ENCODE measurements at regions not wholly inside any gene's neighbourhood (a gene's known extent, or its start where the extent isn't known, plus 50 kb on each side); places are given as distances from the start of the nearest gene placed in this dataset.

- no peak for DNase-seq (ENCODE audit: low read depth in 6 of 9, low spot score in 9 of 9)
- H3K36me3 ChIP-seq (ENCODE audit: control insufficient read depth in 2 of 2, insufficient read depth in 2 of 2, low read length in 1 of 2), result no peaks in the 10 kb centered on the region
- H3K27ac ChIP-seq (ENCODE audit: low read depth in 1 of 2, low read length in 1 of 2), result no peak overlapping the region
- H3K4me1 ChIP-seq (ENCODE audit: control insufficient read depth in 2 of 2, insufficient read depth in 2 of 2, low read length in 2 of 2), result no peaks in the 10 kb centered on the region
- H3K27me3 ChIP-seq (ENCODE audit: control insufficient read depth in 2 of 2, insufficient read depth in 1 of 2, low read length in 1 of 2), result no peaks in the 10 kb centered on the region
- no peaks in the 10 kb centered on the region for H3K9me3 ChIP-seq (ENCODE audit: control insufficient read depth in 2 of 2, insufficient read depth in 1 of 2, low read length in 1 of 2)
- H3K4me3 ChIP-seq (ENCODE audit: low read length in 2 of 2), result no peak overlapping the region
These were observed 274.9 kb downstream of the RFPL4B start for GRCh38 chr6:112622036-112622435.

- Histone ChIP-seq H3K27me3 (ENCODE audit: control insufficient read depth in 2 of 2, insufficient read depth in 1 of 2, low read length in 1 of 2) (no peaks in the 10 kb centered on the region), H3K36me3 (ENCODE audit: control insufficient read depth in 2 of 2, insufficient read depth in 2 of 2, low read length in 1 of 2) (no peaks in the 10 kb centered on the region), H3K9me3 (ENCODE audit: control insufficient read depth in 2 of 2, insufficient read depth in 1 of 2, low read length in 1 of 2) (no peaks in the 10 kb centered on the region), H3K4me1 (ENCODE audit: control insufficient read depth in 2 of 2, insufficient read depth in 2 of 2, low read length in 2 of 2) (no peaks in the 10 kb centered on the region), H3K4me3 (ENCODE audit: low read length in 2 of 2) (no peak overlapping the region), H3K27ac (ENCODE audit: low read depth in 1 of 2, low read length in 1 of 2) (no peak overlapping the region)
- WGBS, result 97% methylated on average over 6 of the region's 6 CpGs
- DNase-seq (ENCODE audit: low read depth in 6 of 9, low spot score in 9 of 9), result no peak
These were observed 279.4 kb downstream of the RFPL4B start for GRCh38 chr6:112626468-112627082.

DNA sequence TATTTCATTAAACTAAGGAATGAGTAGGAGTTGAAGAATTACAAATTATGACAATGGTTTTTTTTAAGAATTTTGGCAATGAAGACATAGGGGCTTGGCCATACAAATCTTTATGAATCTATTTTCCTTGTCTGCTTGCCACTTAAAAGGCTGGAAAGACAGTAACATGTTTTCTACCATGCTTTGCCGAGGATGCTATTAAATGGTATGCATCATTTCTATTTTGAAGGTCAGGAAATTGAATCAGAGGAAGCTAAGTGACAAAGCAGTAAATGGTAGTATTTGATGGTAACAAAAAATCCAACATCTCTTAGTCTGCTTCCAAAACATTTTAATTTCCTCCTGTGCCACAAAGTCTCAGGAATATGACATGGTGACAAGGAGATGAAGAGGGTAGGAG lies 287.2 kb downstream of the RFPL4B start:
- 94% methylated on average over 1 of the region's 1 CpG for WGBS
- no peaks in the 10 kb centered on the region for H3K9me3 ChIP-seq (ENCODE audit: control insufficient read depth in 2 of 2, insufficient read depth in 1 of 2, low read length in 1 of 2)
- H3K27me3 ChIP-seq (ENCODE audit: control insufficient read depth in 2 of 2, insufficient read depth in 1 of 2, low read length in 1 of 2), result no peaks in the 10 kb centered on the region
- DNase-seq (ENCODE audit: low read depth in 6 of 9, low spot score in 9 of 9), result no peak
- H3K4me1 ChIP-seq (ENCODE audit: control insufficient read depth in 2 of 2, insufficient read depth in 2 of 2, low read length in 2 of 2), result no peaks in the 10 kb centered on the region
- H3K27ac ChIP-seq (ENCODE audit: low read depth in 1 of 2, low read length in 1 of 2), result no peak overlapping the region
- no peaks in the 10 kb centered on the region for H3K36me3 ChIP-seq (ENCODE audit: control insufficient read depth in 2 of 2, insufficient read depth in 2 of 2, low read length in 1 of 2)
- H3K4me3 ChIP-seq (ENCODE audit: low read length in 2 of 2), result no peak overlapping the region

- no peaks in the 10 kb centered on the region for H3K36me3 ChIP-seq (ENCODE audit: control insufficient read depth in 2 of 2, insufficient read depth in 2 of 2, low read length in 1 of 2)
- DNase-seq (ENCODE audit: low read depth in 6 of 9, low spot score in 9 of 9), result no peak
- H3K9me3 ChIP-seq (ENCODE audit: control insufficient read depth in 2 of 2, insufficient read depth in 1 of 2, low read length in 1 of 2), result no peaks in the 10 kb centered on the region
- no peak overlapping the region for H3K4me3 ChIP-seq (ENCODE audit: low read length in 2 of 2)
- no peak overlapping the region for H3K27ac ChIP-seq (ENCODE audit: low read depth in 1 of 2, low read length in 1 of 2)
- H3K4me1 ChIP-seq (ENCODE audit: control insufficient read depth in 2 of 2, insufficient read depth in 2 of 2, low read length in 2 of 2), result no peaks in the 10 kb centered on the region
- WGBS, result 91% methylated on average over 3 of the region's 3 CpGs
- no peaks in the 10 kb centered on the region for H3K27me3 ChIP-seq (ENCODE audit: control insufficient read depth in 2 of 2, insufficient read depth in 1 of 2, low read length in 1 of 2)
These were observed 289.6 kb downstream of the RFPL4B start for GRCh38 chr6:112636650-112637262.

DNA sequence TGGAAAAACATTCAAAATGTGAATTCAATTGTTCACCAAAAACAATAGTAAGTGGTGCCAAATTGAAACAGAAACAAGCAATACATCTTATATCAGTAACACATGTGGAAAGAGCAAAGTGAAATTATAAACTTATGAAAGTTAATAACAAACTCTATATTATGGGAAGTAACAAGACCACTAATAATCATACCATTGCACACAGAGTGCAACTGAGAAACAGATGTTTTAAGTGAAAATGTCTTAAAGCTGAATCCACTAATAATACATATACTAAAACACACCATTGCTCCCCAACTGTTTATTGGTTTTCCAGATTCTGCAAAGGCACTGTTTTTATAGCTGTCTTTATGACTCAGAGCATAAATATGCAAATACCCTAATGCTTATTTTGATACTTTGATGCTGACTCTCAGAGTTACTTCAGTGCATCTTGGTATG lies 292.3 kb downstream of the RFPL4B start:
- no peak for DNase-seq (ENCODE audit: low read depth in 6 of 9, low spot score in 9 of 9)

GRCh38 chr6:112640891-112641290 lies 293.8 kb downstream of the RFPL4B start:
- no peaks in the 10 kb centered on the region for H3K27me3 ChIP-seq (ENCODE audit: control insufficient read depth in 2 of 2, insufficient read depth in 1 of 2, low read length in 1 of 2)
- no peak overlapping the region for H3K27ac ChIP-seq (ENCODE audit: low read depth in 1 of 2, low read length in 1 of 2)
- no peaks in the 10 kb centered on the region for H3K36me3 ChIP-seq (ENCODE audit: control insufficient read depth in 2 of 2, insufficient read depth in 2 of 2, low read length in 1 of 2)
- no peak overlapping the region for H3K4me3 ChIP-seq (ENCODE audit: low read length in 2 of 2)
- H3K9me3 ChIP-seq (ENCODE audit: control insufficient read depth in 2 of 2, insufficient read depth in 1 of 2, low read length in 1 of 2), result no peaks in the 10 kb centered on the region
- no peak for DNase-seq (ENCODE audit: low read depth in 6 of 9, low spot score in 9 of 9)
- 94% methylated on average over 2 of the region's 2 CpGs for WGBS
- H3K4me1 ChIP-seq (ENCODE audit: control insufficient read depth in 2 of 2, insufficient read depth in 2 of 2, low read length in 2 of 2), result no peaks in the 10 kb centered on the region

More for the DNA sequence above, 292.3 kb downstream of the RFPL4B start:
- Histone ChIP-seq H3K27ac (ENCODE audit: low read depth in 1 of 2, low read length in 1 of 2) (no peak overlapping the region), H3K27me3 (ENCODE audit: control insufficient read depth in 2 of 2, insufficient read depth in 1 of 2, low read length in 1 of 2) (no peaks in the 10 kb centered on the region), H3K4me1 (ENCODE audit: control insufficient read depth in 2 of 2, insufficient read depth in 2 of 2, low read length in 2 of 2) (no peaks in the 10 kb centered on the region), H3K4me3 (ENCODE audit: low read length in 2 of 2) (no peak overlapping the region), H3K36me3 (ENCODE audit: control insufficient read depth in 2 of 2, insufficient read depth in 2 of 2, low read length in 1 of 2) (no peaks in the 10 kb centered on the region), H3K9me3 (ENCODE audit: control insufficient read depth in 2 of 2, insufficient read depth in 1 of 2, low read length in 1 of 2) (no peaks in the 10 kb centered on the region)

GRCh38 chr6:112649853-112650252 lies 302.7 kb downstream of the RFPL4B start:
- Histone ChIP-seq H3K9me3 (ENCODE audit: control insufficient read depth in 2 of 2, insufficient read depth in 1 of 2, low read length in 1 of 2) (no peaks in the 10 kb centered on the region), H3K4me3 (ENCODE audit: low read length in 2 of 2) (no peak overlapping the region), H3K27ac (ENCODE audit: low read depth in 1 of 2, low read length in 1 of 2) (no peak overlapping the region), H3K4me1 (ENCODE audit: control insufficient read depth in 2 of 2, insufficient read depth in 2 of 2, low read length in 2 of 2) (no peaks in the 10 kb centered on the region), H3K36me3 (ENCODE audit: control insufficient read depth in 2 of 2, insufficient read depth in 2 of 2, low read length in 1 of 2) (no peaks in the 10 kb centered on the region), H3K27me3 (ENCODE audit: control insufficient read depth in 2 of 2, insufficient read depth in 1 of 2, low read length in 1 of 2) (no peaks in the 10 kb centered on the region)
- 8% methylated on average over 2 of the region's 2 CpGs for WGBS
- no peak for DNase-seq (ENCODE audit: low read depth in 6 of 9, low spot score in 9 of 9)

DNA sequence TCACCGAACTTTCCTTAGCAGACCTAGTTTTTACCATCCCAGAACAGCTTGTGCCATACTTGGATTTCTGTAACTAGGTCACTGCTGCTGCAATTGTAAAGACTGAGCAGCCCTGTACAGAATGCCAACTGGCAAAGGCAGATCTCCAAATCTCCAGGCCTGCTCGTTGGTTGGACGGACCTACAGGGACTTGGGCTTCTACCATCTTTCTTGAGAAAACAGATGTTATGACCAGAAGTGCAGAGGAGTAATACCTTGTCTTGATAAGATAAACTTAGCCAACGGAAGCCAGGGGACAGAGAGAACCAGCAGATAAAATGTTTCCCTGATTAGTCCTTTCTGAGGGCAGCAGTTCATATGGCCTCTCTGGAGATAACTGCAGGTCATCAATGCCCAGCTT lies 304.1 kb downstream of the RFPL4B start:
- Histone ChIP-seq H3K4me1 (ENCODE audit: control insufficient read depth in 2 of 2, insufficient read depth in 2 of 2, low read length in 2 of 2) (no peaks in the 10 kb centered on the region), H3K36me3 (ENCODE audit: control insufficient read depth in 2 of 2, insufficient read depth in 2 of 2, low read length in 1 of 2) (no peaks in the 10 kb centered on the region), H3K4me3 (ENCODE audit: low read length in 2 of 2) (no peak overlapping the region), H3K27me3 (ENCODE audit: control insufficient read depth in 2 of 2, insufficient read depth in 1 of 2, low read length in 1 of 2) (no peaks in the 10 kb centered on the region), H3K9me3 (ENCODE audit: control insufficient read depth in 2 of 2, insufficient read depth in 1 of 2, low read length in 1 of 2) (no peaks in the 10 kb centered on the region), H3K27ac (ENCODE audit: low read depth in 1 of 2, low read length in 1 of 2) (no peak overlapping the region)
- DNase-seq (ENCODE audit: low read depth in 6 of 9, low spot score in 9 of 9), result no peak
- WGBS, result 94% methylated on average over 4 of the region's 4 CpGs

- Histone ChIP-seq H3K4me1 (ENCODE audit: control insufficient read depth in 2 of 2, insufficient read depth in 2 of 2, low read length in 2 of 2) (no peaks in the 10 kb centered on the region), H3K27ac (ENCODE audit: low read depth in 1 of 2, low read length in 1 of 2) (no peak overlapping the region), H3K36me3 (ENCODE audit: control insufficient read depth in 2 of 2, insufficient read depth in 2 of 2, low read length in 1 of 2) (no peaks in the 10 kb centered on the region), H3K27me3 (ENCODE audit: control insufficient read depth in 2 of 2, insufficient read depth in 1 of 2, low read length in 1 of 2) (no peaks in the 10 kb centered on the region), H3K4me3 (ENCODE audit: low read length in 2 of 2) (no peak overlapping the region), H3K9me3 (ENCODE audit: control insufficient read depth in 2 of 2, insufficient read depth in 1 of 2, low read length in 1 of 2) (no peaks in the 10 kb centered on the region)
- DNase-seq (ENCODE audit: low read depth in 6 of 9, low spot score in 9 of 9), result no peak
These were observed 312.8 kb downstream of the RFPL4B start for GRCh38 chr6:112659912-112660311.

All from thymus (tissue), 11 donors.